ENCODE measurements at regions not wholly inside any gene's neighbourhood (a gene's known extent, or its start where the extent isn't known, plus 50 kb on each side); places are given as distances from the start of the nearest gene placed in this dataset.

DNA sequence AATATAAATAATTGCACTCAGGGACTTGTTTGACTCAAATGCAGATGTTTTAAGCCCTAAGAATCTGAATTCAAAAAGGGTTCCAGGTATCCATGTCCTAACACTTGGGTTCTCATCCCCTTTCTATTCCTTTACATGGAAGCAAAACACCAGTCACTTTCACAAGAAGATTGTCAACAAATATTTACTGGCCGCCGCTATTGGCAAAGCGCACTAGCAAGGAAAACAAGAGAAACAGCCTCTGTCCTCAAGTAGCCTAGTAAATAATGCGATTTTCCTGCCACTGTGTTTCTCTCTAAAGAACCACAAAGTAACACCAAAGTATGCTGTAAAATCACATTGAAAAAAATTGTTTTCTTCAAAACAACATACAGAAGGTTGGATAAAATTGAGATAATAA is 66.7 kb upstream of the EZH2 start:
- FAIRE-seq (no peak), DNase-seq (ENCODE audit: insufficient read length, low spot score) (no peak)
- no peak for TF ChIP-seq TAF1 (IDR thresholded peaks at IDR 0.05; ENCODE audit: low read depth, low read length)
- TF ChIP-seq POU2F2 (IDR thresholded peaks at IDR 0.05; ENCODE audit: low read depth, low read length) = no peak
- TF ChIP-seq SPI1 (IDR thresholded peaks at IDR 0.05; ENCODE audit: low read depth, low read length) = no peak

DNA sequence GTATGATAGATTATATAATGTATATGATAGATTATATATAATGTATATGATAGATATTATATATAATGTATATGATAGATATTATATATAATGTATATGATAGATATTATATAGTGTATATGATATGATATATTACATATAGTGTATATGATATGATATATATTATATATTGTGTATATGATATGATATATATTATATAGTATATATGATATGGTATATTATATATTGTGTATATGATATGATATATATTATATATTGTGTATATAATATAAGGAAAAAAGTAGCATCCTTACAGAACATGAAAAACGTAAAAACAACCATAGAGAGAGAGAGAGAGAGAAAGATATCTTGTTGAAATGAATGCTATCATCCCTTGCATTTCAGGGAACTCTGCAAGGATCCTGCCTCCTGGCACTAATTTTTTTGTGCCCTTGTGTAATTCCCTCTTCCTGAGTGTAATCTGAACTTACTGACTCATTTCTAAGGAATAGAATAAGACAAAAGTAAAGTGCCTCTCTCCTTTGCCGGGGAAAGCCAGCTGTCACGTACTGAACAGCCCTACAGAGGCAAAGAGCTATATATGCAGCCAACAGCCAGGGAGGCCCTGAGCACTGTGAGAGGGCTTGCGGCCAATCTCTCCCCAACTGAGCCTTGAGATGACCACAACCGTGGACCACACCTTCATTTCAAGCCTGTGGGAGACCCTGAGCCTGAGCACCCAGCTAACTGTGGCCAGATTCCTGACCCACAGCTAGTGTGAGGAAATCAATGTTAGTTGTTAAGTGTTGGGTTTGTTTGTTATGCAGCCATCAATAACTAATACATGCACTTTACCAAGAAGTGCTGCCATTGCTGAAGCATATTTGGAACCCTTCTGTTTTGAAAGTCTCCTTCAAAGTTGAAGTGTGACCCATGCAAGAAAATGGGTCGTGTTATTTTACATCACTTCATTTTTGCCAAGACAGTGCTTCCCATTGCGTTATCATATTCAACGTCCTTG is 61.1 kb upstream of the EZH2 start:
- FAIRE-seq (no peak), DNase-seq (ENCODE audit: insufficient read length, low spot score) (no peak)
- TF ChIP-seq PAX5 (IDR thresholded peaks at IDR 0.05; ENCODE audit: insufficient read depth, low read length, severe bottlenecking) (no peak), POLR2A (IDR thresholded peaks at IDR 0.05; ENCODE audit: low read depth, low read length) (no peak), TAF1 (IDR thresholded peaks at IDR 0.05; ENCODE audit: low read depth, low read length) (no peak), POU2F2 (IDR thresholded peaks at IDR 0.05; ENCODE audit: low read depth, low read length) (no peak), POLR2AphosphoS5 (IDR thresholded peaks at IDR 0.05; ENCODE audit: low read depth, low read length) (no peak), SPI1 (IDR thresholded peaks at IDR 0.05; ENCODE audit: low read depth, low read length) (no peak)

DNA sequence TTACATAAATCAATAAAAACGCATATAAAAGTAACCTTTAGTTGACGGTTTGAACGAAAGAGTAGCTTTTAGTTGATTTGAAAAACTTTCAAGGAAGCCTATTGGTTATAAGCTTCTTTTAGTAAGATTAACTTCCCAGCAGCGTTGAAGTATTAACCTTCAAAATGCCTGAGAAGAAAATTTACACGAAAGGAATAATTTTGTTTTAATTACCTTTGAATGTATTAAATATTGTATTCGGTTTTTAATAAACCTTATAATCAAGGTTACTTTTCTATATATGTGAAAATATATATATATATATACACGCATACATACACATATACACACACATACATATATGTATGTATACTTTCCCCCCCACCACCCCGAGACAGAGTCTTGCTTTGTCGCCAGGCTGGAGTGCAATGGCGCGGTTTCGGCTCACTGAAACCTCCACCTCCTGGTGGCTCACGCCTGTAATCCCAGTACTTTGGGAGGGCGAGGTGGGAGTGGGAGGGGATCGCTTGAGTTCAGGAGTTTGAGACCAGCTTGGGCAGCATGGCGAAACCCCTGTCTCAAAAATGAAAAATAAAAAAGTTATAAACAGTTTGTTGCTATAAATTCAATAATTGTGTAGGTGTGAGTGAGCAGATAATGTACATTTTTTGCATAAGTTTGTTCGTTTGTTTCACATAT is 57.6 kb upstream of the EZH2 start:
- DNase-seq (ENCODE audit: insufficient read length, low spot score) (no peak), FAIRE-seq (no peak)
- TF ChIP-seq POU2F2 (IDR thresholded peaks at IDR 0.05; ENCODE audit: low read depth, low read length) = no peak

DNA sequence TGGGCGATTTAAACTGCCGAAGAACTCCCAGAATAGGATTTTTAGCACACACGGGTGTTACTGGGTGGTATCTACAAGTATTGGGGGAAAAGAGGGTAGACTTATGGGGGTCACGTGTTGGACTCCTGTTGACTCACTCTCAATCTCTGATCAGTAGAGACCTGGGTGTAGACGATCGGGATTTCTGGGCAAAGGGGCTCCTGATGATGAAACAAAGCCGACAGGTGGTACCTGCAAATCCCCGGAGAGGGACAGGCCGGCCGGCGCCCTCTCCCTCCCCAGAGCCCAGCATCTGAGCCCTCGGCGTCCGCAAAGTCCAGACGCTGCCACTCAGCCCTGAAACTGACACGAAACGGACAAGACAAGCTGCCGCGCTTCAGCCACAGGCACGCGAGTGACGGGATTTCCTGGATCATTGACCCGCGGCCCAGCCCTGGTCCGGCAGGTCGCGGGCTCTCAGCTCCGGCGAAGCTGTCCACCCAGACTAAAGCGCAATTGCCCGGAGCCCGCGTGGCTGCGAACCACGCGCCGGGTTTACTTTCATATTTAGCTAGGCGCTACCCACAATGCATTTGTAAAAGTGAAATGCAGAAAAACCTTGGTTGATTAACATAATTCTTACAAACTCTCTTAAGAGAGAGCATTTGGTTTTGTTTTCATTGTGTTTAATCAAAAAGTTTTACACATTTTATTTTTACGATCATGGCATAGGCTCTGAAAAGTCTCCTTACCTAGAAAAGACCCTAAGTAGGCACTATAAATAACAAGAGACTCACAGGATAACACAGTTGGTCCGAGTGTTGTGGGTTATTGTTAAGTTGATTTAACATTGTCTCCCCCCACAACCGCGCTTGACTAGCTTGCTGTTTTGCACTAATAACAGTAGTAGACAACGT is 56.9 kb upstream of the EZH2 start:
- FAIRE-seq = peak; percentile 87
- peak; percentile 45 for DNase-seq (ENCODE audit: insufficient read length, low spot score)

DNA sequence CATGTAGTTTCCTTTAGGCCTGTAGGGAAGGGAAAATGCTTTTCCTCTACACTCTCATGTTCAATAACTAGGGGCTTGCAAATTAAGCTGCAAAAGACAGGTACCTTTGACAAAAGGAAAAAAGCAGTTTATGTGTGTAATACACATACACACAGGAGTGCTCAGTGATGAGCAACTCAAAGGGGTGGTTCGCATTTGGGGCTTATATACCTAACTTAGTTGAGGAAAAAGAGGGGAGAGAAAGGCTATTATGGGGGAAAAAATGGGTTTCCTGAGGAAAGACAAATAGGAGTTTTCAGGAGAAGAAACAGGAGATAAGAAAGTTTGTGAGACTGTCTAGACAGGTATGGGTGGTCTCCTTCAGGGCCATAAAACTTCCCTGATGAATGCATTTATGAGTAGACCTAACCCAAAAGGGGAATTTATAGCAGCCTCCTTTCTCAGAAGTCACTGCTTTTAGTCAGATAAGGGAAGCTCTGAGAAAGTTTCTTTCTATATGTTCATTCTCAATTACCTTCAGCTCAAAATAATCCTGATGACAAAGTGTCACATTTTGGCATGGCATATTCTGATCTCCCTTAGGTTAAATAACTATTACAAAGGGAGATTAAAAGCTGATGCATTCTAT is 55.2 kb upstream of the EZH2 start:
- FAIRE-seq (no peak), DNase-seq (ENCODE audit: insufficient read length, low spot score) (no peak)
- TF ChIP-seq POLR2AphosphoS5 (IDR thresholded peaks at IDR 0.05; ENCODE audit: low read depth, low read length) = no peak
- TF ChIP-seq PAX5 (IDR thresholded peaks at IDR 0.05; ENCODE audit: insufficient read depth, low read length, severe bottlenecking) = no peak
- no peak for TF ChIP-seq SPI1 (IDR thresholded peaks at IDR 0.05; ENCODE audit: low read depth, low read length)
- no peak for TF ChIP-seq POU2F2 (IDR thresholded peaks at IDR 0.05; ENCODE audit: low read depth, low read length)
- TF ChIP-seq TAF1 (IDR thresholded peaks at IDR 0.05; ENCODE audit: low read depth, low read length) = no peak
- no peak for TF ChIP-seq POLR2A (IDR thresholded peaks at IDR 0.05; ENCODE audit: low read depth, low read length)

More for the DNA sequence above, 56.9 kb upstream of the EZH2 start:
- TF ChIP-seq TAF1 (IDR thresholded peaks at IDR 0.05; ENCODE audit: low read depth, low read length) = peak; percentile 66; the same call in 1 of the 2 replicates
- TF ChIP-seq PAX5 (IDR thresholded peaks at IDR 0.05; ENCODE audit: insufficient read depth, low read length, severe bottlenecking) = peak; percentile 32
- peak; percentile 44; the same call in 1 of the 2 replicates for TF ChIP-seq POLR2AphosphoS5 (IDR thresholded peaks at IDR 0.05; ENCODE audit: low read depth, low read length)
- TF ChIP-seq POLR2A (IDR thresholded peaks at IDR 0.05; ENCODE audit: low read depth, low read length) = peak; percentile 39; the same call in 1 of the 2 replicates
- peak; percentile 78 for TF ChIP-seq POU2F2 (IDR thresholded peaks at IDR 0.05; ENCODE audit: low read depth, low read length)
- TF ChIP-seq SPI1 (IDR thresholded peaks at IDR 0.05; ENCODE audit: low read depth, low read length) = no peak

DNA sequence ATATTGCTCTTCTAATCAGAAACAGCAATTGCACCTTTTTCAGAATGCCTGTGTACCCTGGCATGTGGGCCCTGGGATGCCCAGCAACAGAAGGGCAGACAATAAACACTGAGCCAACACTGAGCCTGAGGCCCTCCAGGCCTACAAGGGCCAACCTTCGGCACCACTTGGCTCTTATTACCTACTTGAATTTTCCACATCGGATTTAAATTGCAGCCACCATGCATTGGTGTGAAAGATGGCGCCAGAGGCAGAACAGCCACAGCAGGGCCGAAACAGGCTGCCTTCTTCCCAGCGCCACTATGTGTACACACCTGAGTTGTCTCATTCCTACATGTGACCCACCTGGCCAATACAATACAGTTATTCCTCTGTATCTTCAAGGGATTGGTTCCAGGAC is 51.4 kb upstream of the EZH2 start:
- TF ChIP-seq POLR2AphosphoS5 (IDR thresholded peaks at IDR 0.05; ENCODE audit: low read depth, low read length) = no peak
- no peak for TF ChIP-seq SPI1 (IDR thresholded peaks at IDR 0.05; ENCODE audit: low read depth, low read length)
- TF ChIP-seq PAX5 (IDR thresholded peaks at IDR 0.05; ENCODE audit: insufficient read depth, low read length, severe bottlenecking) = no peak
- no peak for TF ChIP-seq POU2F2 (IDR thresholded peaks at IDR 0.05; ENCODE audit: low read depth, low read length)
- TF ChIP-seq POLR2A (IDR thresholded peaks at IDR 0.05; ENCODE audit: low read depth, low read length) = no peak
- TF ChIP-seq TAF1 (IDR thresholded peaks at IDR 0.05; ENCODE audit: low read depth, low read length) = no peak
- DNase-seq (ENCODE audit: insufficient read length, low spot score) (no peak), FAIRE-seq (no peak)

Data from GM12891 (cell line).